GM12875 (cell line): ENCODE measurements at regions not wholly inside any gene's neighbourhood (a gene's known extent, or its start where the extent isn't known, plus 50 kb on each side); places are given as distances from the start of the nearest gene placed in this dataset.

Experiments used
- H3K4me3 ChIP-seq: one replicate; pipeline ENCODE4 v1.5.1; 2011; ENCODE audit warnings: low read depth, low read length, control low read depth
- TF ChIP-seq, protein P1 (sequence below): IDR thresholded peaks from 2 replicates; pipeline ENCODE4 v1.5.1; 2011; ENCODE audit warnings: low read depth, mild to moderate bottlenecking, control low read depth, inconsistent platforms, low read length, moderate library complexity, borderline replicate concordance; ENCODE audit not compliant: insufficient read depth

DNA sequence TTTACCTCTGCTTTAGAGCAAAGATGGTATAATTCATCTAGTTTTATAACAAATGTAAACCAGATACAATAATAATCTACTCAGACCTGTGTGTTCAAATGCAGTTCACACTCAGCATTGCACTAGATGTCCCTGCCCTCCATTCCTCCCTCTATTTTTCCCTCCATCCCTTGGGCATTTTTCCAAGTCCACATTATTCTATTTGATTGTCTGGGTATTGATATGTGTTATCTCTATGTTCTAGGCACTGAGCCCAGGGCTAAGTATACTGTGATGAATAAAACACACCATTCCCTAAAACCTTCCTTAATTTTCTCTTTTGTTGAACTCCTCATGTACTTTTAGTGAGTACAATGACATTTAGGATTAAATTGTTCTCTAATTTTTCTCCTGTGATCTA, 66.2 kb upstream of the HMCN1 start:
- H3K4me3 ChIP-seq: no peak overlapping the region
- TF ChIP-seq, protein P1, sequence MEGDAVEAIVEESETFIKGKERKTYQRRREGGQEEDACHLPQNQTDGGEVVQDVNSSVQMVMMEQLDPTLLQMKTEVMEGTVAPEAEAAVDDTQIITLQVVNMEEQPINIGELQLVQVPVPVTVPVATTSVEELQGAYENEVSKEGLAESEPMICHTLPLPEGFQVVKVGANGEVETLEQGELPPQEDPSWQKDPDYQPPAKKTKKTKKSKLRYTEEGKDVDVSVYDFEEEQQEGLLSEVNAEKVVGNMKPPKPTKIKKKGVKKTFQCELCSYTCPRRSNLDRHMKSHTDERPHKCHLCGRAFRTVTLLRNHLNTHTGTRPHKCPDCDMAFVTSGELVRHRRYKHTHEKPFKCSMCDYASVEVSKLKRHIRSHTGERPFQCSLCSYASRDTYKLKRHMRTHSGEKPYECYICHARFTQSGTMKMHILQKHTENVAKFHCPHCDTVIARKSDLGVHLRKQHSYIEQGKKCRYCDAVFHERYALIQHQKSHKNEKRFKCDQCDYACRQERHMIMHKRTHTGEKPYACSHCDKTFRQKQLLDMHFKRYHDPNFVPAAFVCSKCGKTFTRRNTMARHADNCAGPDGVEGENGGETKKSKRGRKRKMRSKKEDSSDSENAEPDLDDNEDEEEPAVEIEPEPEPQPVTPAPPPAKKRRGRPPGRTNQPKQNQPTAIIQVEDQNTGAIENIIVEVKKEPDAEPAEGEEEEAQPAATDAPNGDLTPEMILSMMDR: no peak

DNA sequence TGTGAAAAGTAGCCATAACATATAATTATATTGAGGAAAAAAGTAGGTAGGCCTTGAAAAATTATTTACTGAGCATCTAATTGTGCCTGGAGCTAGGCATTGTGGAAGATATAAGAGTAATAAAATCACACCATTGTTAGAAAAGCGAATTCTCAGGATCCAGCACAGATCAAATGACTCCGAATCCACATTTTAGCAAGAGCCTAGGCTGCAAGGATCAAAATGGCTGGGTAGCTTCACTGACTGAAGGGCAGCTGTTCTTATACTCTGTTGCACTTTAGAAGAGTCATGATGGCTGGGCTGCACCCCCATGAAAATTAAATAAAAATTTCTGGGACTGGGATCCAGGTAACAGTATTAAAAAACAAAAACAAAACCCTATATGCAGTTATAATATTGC, 67.6 kb upstream of the HMCN1 start:
- H3K4me3 ChIP-seq: no peak overlapping the region
- TF ChIP-seq, protein P1: no peak

DNA sequence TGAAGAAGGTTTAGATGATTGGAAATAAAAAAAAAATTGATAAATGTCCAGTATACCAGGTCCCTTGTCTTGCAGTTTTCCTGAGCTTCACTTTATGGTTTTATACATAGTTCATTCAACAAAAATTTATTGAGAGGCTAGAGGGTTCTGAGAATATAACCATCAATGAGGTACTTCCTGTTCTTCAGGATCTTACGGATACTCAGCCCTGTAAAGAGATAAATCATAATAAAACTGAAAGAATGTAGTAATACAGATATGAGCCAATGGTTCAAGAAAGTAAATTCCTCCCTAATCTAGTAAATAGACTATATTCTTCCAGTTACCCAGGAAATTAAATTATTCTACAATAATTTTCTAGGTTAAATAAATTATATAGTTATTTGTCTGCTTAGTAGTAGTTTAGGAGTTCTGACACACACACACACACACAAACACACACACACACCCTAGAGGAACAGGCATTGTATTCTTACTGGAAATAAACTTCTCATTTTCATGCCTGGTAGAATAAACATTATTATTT, 70.4 kb upstream of the HMCN1 start:
- TF ChIP-seq, protein P1: no peak
- H3K4me3 ChIP-seq: no peak overlapping the region

DNA sequence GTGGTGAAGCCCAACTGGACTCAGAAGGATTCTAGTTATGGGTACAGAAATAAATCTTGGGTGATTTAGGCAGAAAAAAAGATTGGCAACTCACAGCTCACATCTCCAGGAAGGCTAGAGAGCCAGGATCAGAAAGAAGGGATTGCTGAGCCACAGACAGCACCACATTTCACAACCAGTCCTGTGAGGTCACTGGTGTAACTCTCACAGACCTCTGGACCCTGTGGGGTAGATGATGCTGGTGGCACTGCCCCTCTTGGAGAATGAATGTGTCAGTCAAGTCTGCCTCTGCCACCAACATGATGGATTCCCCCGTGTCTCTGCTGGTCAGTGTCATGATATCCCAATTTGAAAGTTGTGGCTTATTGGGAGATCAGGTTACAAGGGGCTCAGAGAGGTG, 70.9 kb upstream of the HMCN1 start:
- TF ChIP-seq, protein P1: no peak
- H3K4me3 ChIP-seq: no peak overlapping the region

DNA sequence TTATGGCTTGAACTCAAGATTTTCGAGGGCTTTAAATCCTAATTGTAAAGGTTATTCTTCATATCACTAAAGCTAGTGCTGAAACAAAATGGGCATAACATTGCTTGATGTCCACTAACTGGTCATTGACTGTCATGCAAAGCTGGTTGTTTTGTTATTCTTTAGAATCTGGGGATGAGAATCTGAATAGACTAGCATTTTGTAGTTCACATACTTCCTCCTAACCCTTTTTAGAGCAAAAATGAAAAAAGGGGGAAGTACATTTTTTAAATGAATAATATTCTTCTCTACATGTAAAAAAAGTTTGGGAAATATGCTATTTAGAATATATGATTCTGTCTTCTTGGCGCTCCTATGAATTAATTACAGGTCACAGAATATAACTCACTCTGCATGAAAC, 72.2 kb upstream of the HMCN1 start:
- TF ChIP-seq, protein P1: no peak
- H3K4me3 ChIP-seq: no peak overlapping the region

DNA sequence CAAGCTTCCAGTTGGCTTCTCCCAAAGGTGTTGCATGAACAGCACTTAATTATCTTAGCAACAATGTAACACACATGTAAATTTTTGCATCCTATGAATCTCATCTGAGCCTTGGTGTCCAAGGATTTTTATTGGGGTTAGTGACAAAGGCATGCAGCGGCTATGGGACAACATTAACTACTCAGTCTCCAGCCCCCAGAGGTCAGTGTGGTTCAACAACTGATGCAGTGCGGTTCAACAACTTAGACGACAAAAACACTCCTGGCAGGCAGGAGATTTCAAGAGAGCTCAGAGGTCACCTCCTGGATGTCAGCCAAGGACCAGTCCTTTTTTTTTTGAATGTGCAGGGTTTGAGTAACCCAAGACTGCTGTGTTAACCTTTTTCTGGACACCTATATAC, 77.5 kb upstream of the HMCN1 start:
- TF ChIP-seq, protein P1: no peak
- H3K4me3 ChIP-seq: no peak overlapping the region

DNA sequence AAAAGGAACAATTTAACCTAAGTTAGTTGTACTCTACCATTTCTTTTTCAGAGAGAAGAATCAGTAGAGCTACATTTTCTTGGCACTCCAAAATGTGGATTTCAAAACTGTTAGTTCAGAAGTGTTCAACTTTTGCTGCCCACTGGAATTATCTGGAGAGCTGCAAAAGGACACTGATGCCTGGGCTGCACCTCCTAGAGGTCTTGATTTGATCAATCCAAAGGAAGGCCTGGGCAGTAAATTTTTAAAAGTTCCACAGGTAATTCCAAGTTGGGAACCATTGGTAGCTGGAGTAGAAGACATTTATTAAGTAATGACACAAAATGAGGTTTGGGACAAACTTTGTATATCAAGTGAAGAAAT, 79.3 kb upstream of the HMCN1 start:
- no peak overlapping the region for H3K4me3 ChIP-seq
- TF ChIP-seq, protein P1: no peak
